ENCODE measurements at regions not wholly inside any gene's neighbourhood (a gene's known extent, or its start where the extent isn't known, plus 50 kb on each side); places are given as distances from the start of the nearest gene placed in this dataset.

DNA sequence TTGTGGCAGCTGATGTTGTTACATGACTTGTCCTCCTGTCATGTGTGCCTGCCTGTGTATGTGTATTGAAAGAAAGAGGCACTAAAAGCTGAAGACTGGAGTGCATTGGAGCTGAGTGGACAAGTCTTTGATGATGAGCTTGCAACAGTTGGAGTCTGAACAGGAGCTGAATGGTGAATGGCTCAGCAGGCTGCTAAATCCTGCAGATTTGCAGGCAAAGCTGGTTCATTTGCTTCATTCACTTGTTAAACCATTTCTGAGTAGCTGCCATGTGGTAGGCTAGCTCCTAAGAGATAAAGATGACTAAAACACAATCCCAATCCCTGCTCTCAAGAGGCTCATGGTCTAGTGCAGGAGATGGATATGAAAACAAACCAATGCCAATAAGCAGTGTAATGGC is 217.3 kb downstream of the CHRDL1 start:
- Histone ChIP-seq H3K36me3 (no peaks in the 10 kb centered on the region), H3K27ac (no peak overlapping the region)
- TF ChIP-seq, protein P1, sequence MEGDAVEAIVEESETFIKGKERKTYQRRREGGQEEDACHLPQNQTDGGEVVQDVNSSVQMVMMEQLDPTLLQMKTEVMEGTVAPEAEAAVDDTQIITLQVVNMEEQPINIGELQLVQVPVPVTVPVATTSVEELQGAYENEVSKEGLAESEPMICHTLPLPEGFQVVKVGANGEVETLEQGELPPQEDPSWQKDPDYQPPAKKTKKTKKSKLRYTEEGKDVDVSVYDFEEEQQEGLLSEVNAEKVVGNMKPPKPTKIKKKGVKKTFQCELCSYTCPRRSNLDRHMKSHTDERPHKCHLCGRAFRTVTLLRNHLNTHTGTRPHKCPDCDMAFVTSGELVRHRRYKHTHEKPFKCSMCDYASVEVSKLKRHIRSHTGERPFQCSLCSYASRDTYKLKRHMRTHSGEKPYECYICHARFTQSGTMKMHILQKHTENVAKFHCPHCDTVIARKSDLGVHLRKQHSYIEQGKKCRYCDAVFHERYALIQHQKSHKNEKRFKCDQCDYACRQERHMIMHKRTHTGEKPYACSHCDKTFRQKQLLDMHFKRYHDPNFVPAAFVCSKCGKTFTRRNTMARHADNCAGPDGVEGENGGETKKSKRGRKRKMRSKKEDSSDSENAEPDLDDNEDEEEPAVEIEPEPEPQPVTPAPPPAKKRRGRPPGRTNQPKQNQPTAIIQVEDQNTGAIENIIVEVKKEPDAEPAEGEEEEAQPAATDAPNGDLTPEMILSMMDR (IDR thresholded peaks at IDR 0.05): no peak

DNA sequence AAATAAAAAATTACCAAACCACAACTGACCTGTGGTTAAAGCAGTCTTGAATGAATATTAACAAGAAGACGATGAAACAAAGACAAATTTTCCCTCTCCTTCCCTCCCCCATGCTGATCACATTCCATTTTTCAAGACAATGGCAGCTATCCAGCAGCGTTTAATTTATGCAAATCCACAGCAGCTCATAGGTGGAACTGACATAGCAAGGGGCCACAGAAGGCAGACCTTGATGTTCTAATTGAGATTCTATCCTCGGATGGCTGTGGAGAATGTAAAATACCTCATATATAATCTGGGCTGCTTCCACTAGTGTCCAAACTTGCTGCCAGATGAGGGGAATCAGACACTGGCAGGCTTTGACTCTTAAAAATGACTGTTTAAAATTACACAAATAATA is 211.5 kb downstream of the CHRDL1 start:
- TF ChIP-seq, protein P1 (IDR thresholded peaks at IDR 0.05): no peak
- Histone ChIP-seq H3K27ac (no peak overlapping the region), H3K4me1 (ENCODE audit: control insufficient read depth in 1 of 2, insufficient read depth in 1 of 2, low read depth in 1 of 2, low read length in 1 of 2) (no peaks in the 10 kb centered on the region), H3K9me3 (no peaks in the 10 kb centered on the region), H3K27me3 (no peaks in the 10 kb centered on the region), H3K4me3 (ENCODE audit: low read depth in 1 of 2, low read length in 1 of 2) (no peak overlapping the region), H3K36me3 (no peaks in the 10 kb centered on the region)

More for the DNA sequence above, 217.3 kb downstream of the CHRDL1 start:
- Histone ChIP-seq H3K9me3 (no peaks in the 10 kb centered on the region), H3K4me3 (ENCODE audit: low read depth in 1 of 2, low read length in 1 of 2) (no peak overlapping the region), H3K4me1 (ENCODE audit: control insufficient read depth in 1 of 2, insufficient read depth in 1 of 2, low read depth in 1 of 2, low read length in 1 of 2) (no peaks in the 10 kb centered on the region), H3K27me3 (no peaks in the 10 kb centered on the region)

GRCh38 chrX:110588164-110588563 is 207.5 kb downstream of the CHRDL1 start:
- Histone ChIP-seq H3K4me3 (ENCODE audit: low read depth in 1 of 2, low read length in 1 of 2) (no peak overlapping the region), H3K27ac (no peak overlapping the region), H3K9me3 (no peaks in the 10 kb centered on the region), H3K4me1 (ENCODE audit: control insufficient read depth in 1 of 2, insufficient read depth in 1 of 2, low read depth in 1 of 2, low read length in 1 of 2) (no peaks in the 10 kb centered on the region), H3K27me3 (no peaks in the 10 kb centered on the region), H3K36me3 (no peaks in the 10 kb centered on the region)
- TF ChIP-seq, protein P1 (IDR thresholded peaks at IDR 0.05): no peak

DNA sequence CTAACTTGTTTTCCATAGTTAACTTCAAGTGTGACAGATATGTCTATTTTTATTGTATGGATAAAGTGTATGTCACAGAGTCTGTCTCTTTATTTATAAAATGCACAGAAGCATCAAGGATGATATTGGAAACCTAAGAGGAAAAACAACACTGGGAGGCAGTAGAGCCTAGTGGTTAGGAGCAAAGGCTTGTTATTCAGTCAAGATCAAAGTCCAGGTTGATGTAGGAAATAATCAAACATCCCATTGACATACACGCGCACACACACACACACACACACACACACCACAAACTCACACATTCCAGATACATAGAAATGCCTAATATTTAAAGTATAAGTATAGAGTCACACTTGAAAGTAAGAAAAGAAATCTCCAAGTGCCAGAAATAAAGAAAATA is 206.8 kb downstream of the CHRDL1 start:
- Histone ChIP-seq H3K9me3 (no peaks in the 10 kb centered on the region), H3K27ac (no peak overlapping the region), H3K36me3 (no peaks in the 10 kb centered on the region), H3K4me3 (ENCODE audit: low read depth in 1 of 2, low read length in 1 of 2) (no peak overlapping the region), H3K4me1 (ENCODE audit: control insufficient read depth in 1 of 2, insufficient read depth in 1 of 2, low read depth in 1 of 2, low read length in 1 of 2) (no peaks in the 10 kb centered on the region), H3K27me3 (no peaks in the 10 kb centered on the region)
- TF ChIP-seq, protein P1 (IDR thresholded peaks at IDR 0.05): no peak

GRCh38 chrX:110600745-110601310 is 194.8 kb downstream of the CHRDL1 start:
- Histone ChIP-seq H3K9me3 (no peaks in the 10 kb centered on the region), H3K27ac (no peak overlapping the region), H3K27me3 (no peaks in the 10 kb centered on the region), H3K4me1 (ENCODE audit: control insufficient read depth in 1 of 2, insufficient read depth in 1 of 2, low read depth in 1 of 2, low read length in 1 of 2) (no peaks in the 10 kb centered on the region), H3K36me3 (no peaks in the 10 kb centered on the region), H3K4me3 (ENCODE audit: low read depth in 1 of 2, low read length in 1 of 2) (no peak overlapping the region)
- TF ChIP-seq, protein P1 (IDR thresholded peaks at IDR 0.05): no peak

- TF ChIP-seq, protein P1 (IDR thresholded peaks at IDR 0.05): no peak
- no peaks in the 10 kb centered on the region for H3K9me3 ChIP-seq
- H3K27me3 ChIP-seq: no peaks in the 10 kb centered on the region
- no peak overlapping the region for H3K27ac ChIP-seq
- no peaks in the 10 kb centered on the region for H3K36me3 ChIP-seq
- no peak overlapping the region for H3K4me3 ChIP-seq (ENCODE audit: low read depth in 1 of 2, low read length in 1 of 2)
- H3K4me1 ChIP-seq (ENCODE audit: control insufficient read depth in 1 of 2, insufficient read depth in 1 of 2, low read depth in 1 of 2, low read length in 1 of 2): no peaks in the 10 kb centered on the region
Observed at GRCh38 chrX:110614596-110614995, 181.0 kb downstream of the CHRDL1 start.

Measured in neutrophil (primary cell).